ENCODE measurements at regions not wholly inside any gene's neighbourhood (a gene's known extent, or its start where the extent isn't known, plus 50 kb on each side); places are given as distances from the start of the nearest gene placed in this dataset.

GRCh38 chr10:1850971-1851527 is 113.7 kb upstream of the ADARB2 start:
- no peak for TF ChIP-seq CTCF (conservative IDR thresholded peaks at IDR 0.05)
- TF ChIP-seq ZFX (IDR thresholded peaks at IDR 0.05): no peak

Measured in C4-2B (cell line).